ENCODE measurements at regions not wholly inside any gene's neighbourhood (a gene's known extent, or its start where the extent isn't known, plus 50 kb on each side); places are given as distances from the start of the nearest gene placed in this dataset.

GRCh38 chr6:156029286-156029985 lies 573.8 kb upstream of the NOX3 start:
- no peak for DNase-seq

- DNase-seq = no peak
Measured at GRCh38 chr6:156028335-156029131, 572.9 kb upstream of the NOX3 start.

GRCh38 chr6:156027248-156027626 lies 571.6 kb upstream of the NOX3 start:
- no peak for DNase-seq

GRCh38 chr6:156026486-156027247 lies 571.0 kb upstream of the NOX3 start:
- no peak for DNase-seq

GRCh38 chr6:156024339-156024738 lies 568.7 kb upstream of the NOX3 start:
- DNase-seq = no peak

GRCh38 chr6:156021746-156022396 lies 566.2 kb upstream of the NOX3 start:
- no peak for DNase-seq

GRCh38 chr6:156017838-156018237 lies 562.2 kb upstream of the NOX3 start:
- no peak for DNase-seq

- no peak for DNase-seq
Measured at GRCh38 chr6:156016186-156016976, 560.7 kb upstream of the NOX3 start.

GRCh38 chr6:156013155-156013554 lies 557.5 kb upstream of the NOX3 start:
- DNase-seq = no peak

- DNase-seq = no peak
Measured at GRCh38 chr6:156009656-156010055, 554.0 kb upstream of the NOX3 start.

- DNase-seq = no peak
Measured at GRCh38 chr6:156004796-156005195, 549.2 kb upstream of the NOX3 start.

GRCh38 chr6:155996151-155996550 lies 540.5 kb upstream of the NOX3 start:
- no peak for DNase-seq

- no peak for DNase-seq
Measured at GRCh38 chr6:155995281-155995680, 539.6 kb upstream of the NOX3 start.

- no peak for DNase-seq
Measured at GRCh38 chr6:155994086-155994485, 538.4 kb upstream of the NOX3 start.

- no peak for DNase-seq
Measured at GRCh38 chr6:155993240-155993639, 537.6 kb upstream of the NOX3 start.

- DNase-seq = no peak
Measured at GRCh38 chr6:155985660-155986138, 530.1 kb upstream of the NOX3 start.

- no peak for DNase-seq
Measured at GRCh38 chr6:155980768-155981079, 525.1 kb upstream of the NOX3 start.

GRCh38 chr6:155980014-155980767 lies 524.6 kb upstream of the NOX3 start:
- DNase-seq = no peak

- no peak for DNase-seq
Measured at GRCh38 chr6:155975506-155975905, 519.9 kb upstream of the NOX3 start.

GRCh38 chr6:155974811-155975323 lies 519.2 kb upstream of the NOX3 start:
- DNase-seq = no peak

- no peak for DNase-seq
Measured at GRCh38 chr6:155974359-155974758, 518.7 kb upstream of the NOX3 start.
